K562 (cell line): ENCODE measurements at regions not wholly inside any gene's neighbourhood (a gene's known extent, or its start where the extent isn't known, plus 50 kb on each side); places are given as distances from the start of the nearest gene placed in this dataset.
A peak's percentile ranks its signal among the peaks of the same experiment; 100 is the strongest.

Source experiments
- ATAC-seq: fragments of 200-7000 bp; cut with Tn5 transposase; 3 replicates; pipeline ENCODE4 v1.9.1; 2020; ENCODE audit warnings: moderate library complexity
- BruUV-seq: library from RNA; stranded (reverse); fragments of 400-500 nt; replicated peaks from 2 replicates; lab custom pipeline; 2021; lab: Mats Ljungman, UMichigan
- CTCF ChIA-PET: fragments of 300-600 bp; formaldehyde crosslinking; extraction: SDS; loops from one replicate; lab custom pipeline; 2021; ENCODE audit warnings: low intra/inter-chr PET ratio; lab: Yijun Ruan, JAX
- POLR2A ChIA-PET: fragments of 300-600, 350-650 bp; sonication (Branson Sonifier 250); formaldehyde crosslinking; extraction: SDS; loops from one replicate; lab custom pipeline; 2021; ENCODE audit warnings: antibody characterized with exemption, inconsistent platforms; lab: Yijun Ruan, JAX
- DNase-seq, 4 experiments: peaks; one replicate each; pipeline versions ENCODE4 v3.0.0 to v3.0.0-alpha.2; 2011 to 2018; ENCODE audit warnings: low spot score in 3 of 4, mixed read lengths in 3 of 4; ENCODE audit errors: extremely low read depth in 1 of 4
- FAIRE-seq: peaks from 2 replicates; lab custom pipeline; 2011; peaks lifted over from hg19 to GRCh38; lab: Jason Lieb, UNC
- H2AFZ ChIP-seq: 2 replicates; pipeline ENCODE4 v1.6.0; 2011; ENCODE audit warnings: low read depth, low read length, control low read depth, inconsistent platforms
- H3K27ac ChIP-seq: fragments of 200-600 bp; 3 replicates; pipeline ENCODE4 v1.8.0; 2011; ENCODE audit warnings: low read depth, mild to moderate bottlenecking, control low read depth, inconsistent platforms, low read length, moderate library complexity, mixed read lengths; ENCODE audit errors: extremely low read depth
- H3K27me3 ChIP-seq, 2 experiments: fragments of 300-600 bp in 1 of 2; 2 replicates in 1 of 2; 3 replicates in 1 of 2; pipeline versions ENCODE4 v1.6.0 to v1.8.0; 2011; ENCODE audit warnings: inconsistent platforms in 2 of 2, low read length in 2 of 2, mild to moderate bottlenecking in 1 of 2, mixed read lengths in 1 of 2, moderate library complexity in 1 of 2; ENCODE audit not compliant: control insufficient read depth in 2 of 2, insufficient read depth in 2 of 2
- H3K36me3 ChIP-seq: fragments of 300-600 bp; 3 replicates; pipeline ENCODE4 v1.8.0; 2011; ENCODE audit warnings: mild to moderate bottlenecking, low read length, inconsistent platforms; ENCODE audit not compliant: control insufficient read depth, insufficient read depth
- H3K4me1 ChIP-seq, 2 experiments: fragments of 200-600 bp in 1 of 2; replicated peaks in 1 of 2; 2 replicates in 1 of 2; 3 replicates in 1 of 2; pipeline versions ENCODE4 v1.5.1 to v1.8.0; 2011; ENCODE audit warnings: inconsistent platforms in 2 of 2, low read length in 2 of 2, mild to moderate bottlenecking in 1 of 2, mixed read lengths in 1 of 2, moderate library complexity in 1 of 2; ENCODE audit not compliant: control insufficient read depth in 2 of 2, insufficient read depth in 2 of 2
- H3K4me2 ChIP-seq: 2 replicates; pipeline ENCODE4 v1.6.1; 2011; ENCODE audit warnings: low read length, control low read depth, inconsistent platforms, mixed read lengths; ENCODE audit not compliant: insufficient read depth
- H3K4me3 ChIP-seq: fragments of 200-600 bp; sonication (generic), shearing (Covaris generic); 2 replicates; pipeline ENCODE4 v1.5.1; 2016; ENCODE audit warnings: control low read depth, inconsistent platforms
- H3K79me2 ChIP-seq: fragments of 200-600 bp; 3 replicates; pipeline ENCODE4 v1.8.0; 2011; ENCODE audit warnings: low read length, inconsistent platforms; ENCODE audit not compliant: control insufficient read depth, insufficient read depth
- H3K9ac ChIP-seq, 2 experiments: 2 replicates each; pipeline versions ENCODE4 v1.6.0 to v1.6.1; 2011; ENCODE audit warnings: low read depth in 2 of 2, low read length in 2 of 2, control low read depth in 1 of 2, inconsistent platforms in 1 of 2, mild to moderate bottlenecking in 1 of 2, mixed read lengths in 1 of 2; ENCODE audit not compliant: insufficient read depth in 1 of 2
- H3K9me1 ChIP-seq: one replicate; pipeline ENCODE4 v1.6.0; 2011; ENCODE audit warnings: inconsistent platforms, mild to moderate bottlenecking, low read length, moderate library complexity; ENCODE audit not compliant: control insufficient read depth, insufficient read depth
- H3K9me3 ChIP-seq: replicated peaks from 2 replicates; pipeline ENCODE4 v1.5.1; 2011; ENCODE audit warnings: low read depth, low read length, inconsistent platforms; ENCODE audit not compliant: control insufficient read depth, insufficient read depth
- H4K20me1 ChIP-seq: replicated peaks from 2 replicates; pipeline ENCODE4 v1.6.1; 2011; ENCODE audit warnings: low read length, inconsistent platforms, mixed read lengths; ENCODE audit not compliant: control insufficient read depth, insufficient read depth
- FOXA3 ChIP-seq, 2 experiments: fragments of 450-650 bp in 1 of 2; sonication (generic) in 1 of 2; formaldehyde crosslinking; IDR thresholded peaks in 1 of 2; conservative IDR thresholded peaks in 1 of 2; 2 replicates each; pipeline versions ENCODE4 v1.4.0 to v1.8.0; 2020 to 2022; ENCODE audit warnings: mild to moderate bottlenecking in 2 of 2, missing genetic modification reagents in 1 of 2
- SPI1 ChIP-seq: IDR thresholded peaks from 2 replicates; pipeline ENCODE4 v1.6.1; 2011; ENCODE audit warnings: low read depth, low read length, control low read depth, borderline replicate concordance
- ZBTB5 ChIP-seq: fragments of 450-650 bp; IDR thresholded peaks from 2 replicates; pipeline ENCODE4 v1.6.1; 2017; ENCODE audit warnings: antibody characterized with exemption
- ZFP30 ChIP-seq: fragments of 250-450 bp; sonication (Bioruptor Pico); IDR thresholded peaks from 2 replicates; pipeline ENCODE4 v1.8.0; 2022; ENCODE audit warnings: moderate library complexity, mild to moderate bottlenecking, inconsistent platforms, borderline replicate concordance
- WGBS: fragments of 100-300 bp; shearing (Covaris generic); methylation state at CpG from one replicate; pipeline ENCODE4 v1.1.6; 2016; ENCODE audit warnings: low coverage, mixed read lengths; ENCODE audit not compliant: insufficient coverage; ENCODE audit errors: missing lambda C conversion rate; 5-methylcytosine and 5-hydroxymethylcytosine counted together
- in situ Hi-C: fragments of 300-500 bp; cut with MboI; formaldehyde crosslinking; loops from 4 replicates; pipeline ENCODE4 v1.15.0; 2018; ENCODE audit warnings: inconsistent platforms, mixed read lengths
- intact Hi-C: fragments of 100-400 bp; cut with micrococcal nuclease; formaldehyde crosslinking; loops from 2 replicates; pipeline ENCODE4 v1.14.2; 2022
- TF ChIP-seq, protein P1 (sequence below), 2 experiments: fragments of 250-450 bp in 1 of 2; fragments of 450-650 bp in 1 of 2; sonication (Bioruptor Pico) in 1 of 2; IDR thresholded peaks; 2 replicates each; pipeline versions ENCODE4 v1.6.1 to v1.8.0; 2016 to 2021; ENCODE audit warnings: mild to moderate bottlenecking in 2 of 2, moderate library complexity in 2 of 2, missing compliant biosample characterization in 1 of 2, missing genetic modification characterization in 1 of 2

GRCh38 chr12:116339062-116339461 lies 61.6 kb upstream of the MED13L start:
- no peaks in the 10 kb centered on the region for H3K79me2 ChIP-seq
- H3K4me2 ChIP-seq: no peak overlapping the region
- no peak for FAIRE-seq
- no peaks in the 10 kb centered on the region for H3K27me3 ChIP-seq
- H3K4me1 ChIP-seq: peaks cover 4 to 28% of the 10 kb centered on the region in 2 experiments; a peak in 4 of 5 replicates
- no peak for ATAC-seq
- H2AFZ ChIP-seq: peak overlapping the region; percentile 51; the same call in 1 of the 2 replicates
- no peak overlapping the region for H3K9ac ChIP-seq
- H3K4me3 ChIP-seq: no peak overlapping the region
- 100% methylated on average over 3 of the region's 3 CpGs for WGBS
- no TSS peak for BruUV-seq
- H3K9me1 ChIP-seq: no peaks in the 10 kb centered on the region
- H3K9me3 ChIP-seq: peaks cover 3% of the 10 kb centered on the region
- intact Hi-C loops (no loop called here), in situ Hi-C loops (no loop called here)
- no peak overlapping the region; the same call in 2 of the 3 replicates for H3K27ac ChIP-seq
- ChIA-PET POLR2A (interaction anchor here (0.7 to 1.1 kb wide), 3 partner anchors 8 to 16 kb away, joined by 3 to 5 read pairs (median 3); no protein-coding TSS in a partner anchor), CTCF (no interaction called here)
- no peaks in the 10 kb centered on the region for H4K20me1 ChIP-seq
- no peaks in the 10 kb centered on the region for H3K36me3 ChIP-seq
- DNase-seq: no peak
- peak; percentile 50; the same call in 1 of the 2 replicates for TF ChIP-seq SPI1
- no peak for TF ChIP-seq ZFP30 (CRISPR knock-in tag)
- no peak for TF ChIP-seq ZBTB5
- no peak for TF ChIP-seq FOXA3 (CRISPR knock-in tag; conservative IDR thresholded peaks at IDR 0.05 in 1 of 2, IDR thresholded peaks at IDR 0.05 in 1 of 2)
- TF ChIP-seq, protein P1, sequence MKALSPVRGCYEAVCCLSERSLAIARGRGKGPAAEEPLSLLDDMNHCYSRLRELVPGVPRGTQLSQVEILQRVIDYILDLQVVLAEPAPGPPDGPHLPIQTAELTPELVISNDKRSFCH (CRISPR knock-in tag; IDR thresholded peaks at IDR 0.05): no peak
- TF ChIP-seq, protein P1 (tag; IDR thresholded peaks at IDR 0.05): no peak
